ENCODE measurements at regions not wholly inside any gene's neighbourhood (a gene's known extent, or its start where the extent isn't known, plus 50 kb on each side); places are given as distances from the start of the nearest gene placed in this dataset.

GRCh38 chr16:54521327-54521726, 234.7 kb upstream of the IRX3 start:
- Histone ChIP-seq H3K4me1 (ENCODE audit: control insufficient read depth, insufficient read depth, low read length) (no peaks in the 10 kb centered on the region), H3K9me3 (ENCODE audit: control insufficient read depth, insufficient read depth, low read depth, low read length) (no peaks in the 10 kb centered on the region), H3K36me3 (ENCODE audit: control insufficient read depth in 2 of 2, insufficient read depth in 1 of 2, low read length in 2 of 2) (no peaks in the 10 kb centered on the region), H3K4me3 (ENCODE audit: low read depth, low read length) (no peak overlapping the region), H3K27ac (ENCODE audit: extremely low read depth, low read depth, low read length) (no peak overlapping the region)
- TF ChIP-seq ZNF10 (tag by site-specific recombination; IDR thresholded peaks at IDR 0.05) (no peak), SETDB1 (IDR thresholded peaks at IDR 0.05; ENCODE audit: insufficient read length, low read length) (no peak)
- ChIA-PET CTCF (no interaction called here), POLR2A (no interaction called here)

GRCh38 chr16:54519161-54519695, 232.6 kb upstream of the IRX3 start:
- H3K4me1 ChIP-seq (ENCODE audit: control insufficient read depth, insufficient read depth, low read length) = no peaks in the 10 kb centered on the region

More at GRCh38 chr16:54519161-54519695, 232.6 kb upstream of the IRX3 start:
- CTCF ChIA-PET = interaction anchor here (0.7 kb wide), 1 partner anchor 293 kb away, joined by 4 read pairs; no protein-coding TSS in a partner anchor
- TF ChIP-seq GFI1B (tag by site-specific recombination; IDR thresholded peaks at IDR 0.05) (no peak), ZNF624 (tag by site-specific recombination; IDR thresholded peaks at IDR 0.05) (no peak), KLF8 (tag by site-specific recombination; IDR thresholded peaks at IDR 0.05) (no peak), ZNF785 (tag by site-specific recombination; IDR thresholded peaks at IDR 0.05) (no peak), SCRT1 (tag by site-specific recombination; IDR thresholded peaks at IDR 0.05; ENCODE audit: borderline replicate concordance) (no peak), ZNF561 (tag by site-specific recombination; IDR thresholded peaks at IDR 0.05; ENCODE audit: borderline replicate concordance) (no peak), ZBTB10 (tag by site-specific recombination; IDR thresholded peaks at IDR 0.05) (no peak), ZNF623 (tag by site-specific recombination; IDR thresholded peaks at IDR 0.05) (no peak), ZNF610 (tag by site-specific recombination; IDR thresholded peaks at IDR 0.05; ENCODE audit: borderline replicate concordance) (no peak), ZBTB20 (tag by site-specific recombination; IDR thresholded peaks at IDR 0.05) (no peak), ZNF175 (tag by site-specific recombination; IDR thresholded peaks at IDR 0.05) (no peak), ZNF394 (tag by site-specific recombination; IDR thresholded peaks at IDR 0.05; ENCODE audit: borderline replicate concordance) (no peak), ZBTB6 (tag by site-specific recombination; IDR thresholded peaks at IDR 0.05) (no peak), PRDM2 (tag by site-specific recombination; IDR thresholded peaks at IDR 0.05; ENCODE audit: borderline replicate concordance) (no peak), MYNN (tag by site-specific recombination; IDR thresholded peaks at IDR 0.05; ENCODE audit: borderline replicate concordance) (no peak), ZBTB11 (tag by site-specific recombination; conservative IDR thresholded peaks at IDR 0.05; ENCODE audit: low read depth) (no peak), ZNF350 (tag by site-specific recombination; IDR thresholded peaks at IDR 0.05) (no peak), CTCF (tag by site-specific recombination; IDR thresholded peaks at IDR 0.05) (no peak)
- no peaks in the 10 kb centered on the region for H3K36me3 ChIP-seq (ENCODE audit: control insufficient read depth in 2 of 2, insufficient read depth in 1 of 2, low read length in 2 of 2)
- H3K4me3 ChIP-seq (ENCODE audit: low read depth, low read length) = no peak overlapping the region
- POLR2A ChIA-PET = no interaction called here
- no peak overlapping the region for H3K27ac ChIP-seq (ENCODE audit: extremely low read depth, low read depth, low read length)
- H3K9me3 ChIP-seq (ENCODE audit: control insufficient read depth, insufficient read depth, low read depth, low read length) = no peaks in the 10 kb centered on the region
